NT2/D1 (cell line): ENCODE measurements at regions not wholly inside any gene's neighbourhood (a gene's known extent, or its start where the extent isn't known, plus 50 kb on each side); places are given as distances from the start of the nearest gene placed in this dataset.

Source experiments
- YY1 ChIP-seq: IDR thresholded peaks from 2 replicates; pipeline ENCODE4 v1.6.1; 2011; ENCODE audit not compliant: insufficient read length, insufficient read depth
- ZNF274 ChIP-seq: IDR thresholded peaks from 2 replicates; pipeline ENCODE4 v1.6.1; 2011; ENCODE audit warnings: mild to moderate bottlenecking, low read depth, low read length

- TF ChIP-seq ZNF274 (no peak), YY1 (no peak)
Measured at GRCh38 chr10:31112961-31113360, 81.3 kb upstream of the ZNF438 start.
